Stomach smooth muscle (tissue), 2 donors: ENCODE measurements at regions not wholly inside any gene's neighbourhood (a gene's known extent, or its start where the extent isn't known, plus 50 kb on each side); places are given as distances from the start of the nearest gene placed in this dataset.

Experiments
- H3K27ac ChIP-seq: one replicate; pipeline ENCODE4 v1.7.0; 2013; ENCODE audit warnings: mild to moderate bottlenecking, low read length, inconsistent platforms
- H3K27me3 ChIP-seq, 2 donors: one replicate each; pipeline ENCODE4 v1.7.0; 2013; ENCODE audit warnings: low read length in 2 of 2; ENCODE audit not compliant: insufficient read depth in 2 of 2, control insufficient read depth in 1 of 2
- H3K36me3 ChIP-seq, 2 donors: one replicate each; pipeline ENCODE4 v1.7.0; 2013; ENCODE audit warnings: low read length in 2 of 2; ENCODE audit not compliant: control insufficient read depth in 2 of 2, insufficient read depth in 2 of 2
- H3K4me1 ChIP-seq: one replicate; pipeline ENCODE4 v1.7.0; 2013; ENCODE audit warnings: low read length; ENCODE audit not compliant: control insufficient read depth, insufficient read depth
- H3K4me3 ChIP-seq, 2 donors: one replicate each; pipeline ENCODE4 v1.7.0; 2013; ENCODE audit warnings: low read length in 2 of 2
- H3K9ac ChIP-seq, 2 donors: one replicate each; pipeline ENCODE4 v1.7.0; 2013; ENCODE audit warnings: low read length in 2 of 2, mild to moderate bottlenecking in 1 of 2
- H3K9me3 ChIP-seq, 2 donors: one replicate each; pipeline ENCODE4 v1.7.0; 2013; ENCODE audit warnings: low read length in 2 of 2; ENCODE audit not compliant: control insufficient read depth in 2 of 2
- donor health status: healthy.
- donor health status: Pancreatic carcinoma.

GRCh38 chr9:665296-665695 lies 176.2 kb upstream of the DMRT1 start:
- Histone ChIP-seq H3K27me3 (no peaks in the 10 kb centered on the region), H3K36me3 (no peaks in the 10 kb centered on the region), H3K4me1 (no peaks in the 10 kb centered on the region), H3K9ac (no peak overlapping the region), H3K4me3 (no peak overlapping the region), H3K27ac (no peak overlapping the region), H3K9me3 (peaks cover 0 to 3% of the 10 kb centered on the region in 2 donors)

GRCh38 chr9:671997-672396 lies 169.5 kb upstream of the DMRT1 start:
- H3K27me3 ChIP-seq, result no peaks in the 10 kb centered on the region
- peaks cover 0 to 4% of the 10 kb centered on the region in 2 donors for H3K9me3 ChIP-seq
- peaks cover 4% of the 10 kb centered on the region for H3K4me1 ChIP-seq
- H3K9ac ChIP-seq, result no peak overlapping the region
- no peaks in the 10 kb centered on the region for H3K36me3 ChIP-seq
- H3K27ac ChIP-seq, result no peak overlapping the region
- no peak overlapping the region for H3K4me3 ChIP-seq

- Histone ChIP-seq H3K4me3 (no peak overlapping the region), H3K9me3 (peaks cover 0 to 4% of the 10 kb centered on the region in 2 donors), H3K4me1 (peaks cover 4% of the 10 kb centered on the region), H3K9ac (no peak overlapping the region), H3K36me3 (no peaks in the 10 kb centered on the region), H3K27ac (no peak overlapping the region), H3K27me3 (no peaks in the 10 kb centered on the region)
Observed at GRCh38 chr9:672851-673250, 168.6 kb upstream of the DMRT1 start.

GRCh38 chr9:673264-673965 lies 168.1 kb upstream of the DMRT1 start:
- Histone ChIP-seq H3K4me3 (no peak overlapping the region), H3K9ac (no peak overlapping the region), H3K9me3 (peaks cover 0 to 4% of the 10 kb centered on the region in 2 donors), H3K4me1 (peaks cover 4% of the 10 kb centered on the region), H3K27ac (no peak overlapping the region), H3K36me3 (no peaks in the 10 kb centered on the region), H3K27me3 (no peaks in the 10 kb centered on the region)

GRCh38 chr9:673966-674526 lies 167.5 kb upstream of the DMRT1 start:
- no peak overlapping the region for H3K9ac ChIP-seq
- no peak overlapping the region for H3K4me3 ChIP-seq
- H3K4me1 ChIP-seq, result peaks cover 4% of the 10 kb centered on the region
- no peak overlapping the region for H3K27ac ChIP-seq
- H3K36me3 ChIP-seq, result no peaks in the 10 kb centered on the region
- no peaks in the 10 kb centered on the region for H3K27me3 ChIP-seq
- peaks cover 0 to 4% of the 10 kb centered on the region in 2 donors for H3K9me3 ChIP-seq

GRCh38 chr9:675697-676370 lies 165.7 kb upstream of the DMRT1 start:
- H3K27me3 ChIP-seq, result no peaks in the 10 kb centered on the region
- no peaks in the 10 kb centered on the region for H3K36me3 ChIP-seq
- no peak overlapping the region for H3K9ac ChIP-seq
- H3K4me1 ChIP-seq, result peaks cover 4% of the 10 kb centered on the region
- H3K4me3 ChIP-seq, result no peak overlapping the region
- no peak overlapping the region for H3K27ac ChIP-seq
- H3K9me3 ChIP-seq, result no peaks in the 10 kb centered on the region

GRCh38 chr9:676780-677438 lies 164.6 kb upstream of the DMRT1 start:
- no peaks in the 10 kb centered on the region for H3K27me3 ChIP-seq
- H3K4me1 ChIP-seq, result peaks cover 2% of the 10 kb centered on the region
- H3K4me3 ChIP-seq, result peak overlapping the region; percentile 56 to 70
- no peak overlapping the region for H3K27ac ChIP-seq
- H3K9me3 ChIP-seq, result no peaks in the 10 kb centered on the region
- H3K36me3 ChIP-seq, result no peaks in the 10 kb centered on the region
- peak overlapping the region in 1 of 2 donors; percentile 16 for H3K9ac ChIP-seq

- Histone ChIP-seq H3K27ac (peak overlapping the region; percentile 7), H3K4me1 (no peaks in the 10 kb centered on the region), H3K9me3 (no peaks in the 10 kb centered on the region), H3K36me3 (no peaks in the 10 kb centered on the region), H3K9ac (peak overlapping the region; percentile 16 to 43), H3K4me3 (peak overlapping the region; percentile 56 to 70), H3K27me3 (no peaks in the 10 kb centered on the region)
Observed at GRCh38 chr9:677461-678097, 163.9 kb upstream of the DMRT1 start.

GRCh38 chr9:678897-679296 lies 162.6 kb upstream of the DMRT1 start:
- H3K9ac ChIP-seq, result no peak overlapping the region
- H3K9me3 ChIP-seq, result no peaks in the 10 kb centered on the region
- H3K4me3 ChIP-seq, result no peak overlapping the region
- H3K4me1 ChIP-seq, result peaks cover under 1% of the 10 kb centered on the region
- H3K27ac ChIP-seq, result no peak overlapping the region
- no peaks in the 10 kb centered on the region for H3K27me3 ChIP-seq
- H3K36me3 ChIP-seq, result no peaks in the 10 kb centered on the region

GRCh38 chr9:679462-679861 lies 162.0 kb upstream of the DMRT1 start:
- Histone ChIP-seq H3K4me1 (peaks cover 6% of the 10 kb centered on the region), H3K27me3 (no peaks in the 10 kb centered on the region), H3K9ac (no peak overlapping the region), H3K36me3 (no peaks in the 10 kb centered on the region), H3K9me3 (no peaks in the 10 kb centered on the region), H3K4me3 (no peak overlapping the region), H3K27ac (no peak overlapping the region)
